LNCaP clone FGC (cell line): ENCODE measurements at regions not wholly inside any gene's neighbourhood (a gene's known extent, or its start where the extent isn't known, plus 50 kb on each side); places are given as distances from the start of the nearest gene placed in this dataset.

Source experiments
- DNase-seq: peaks from one replicate; pipeline ENCODE4 v3.0.0-alpha.2; 2011; ENCODE audit warnings: low read depth
- H3K4me3 ChIP-seq: 2 replicates; pipeline ENCODE4 v1.5.1; 2011; ENCODE audit warnings: mild to moderate bottlenecking, low read depth, low read length, control low read depth
- TF ChIP-seq, protein P1 (sequence below): IDR thresholded peaks from 2 replicates; pipeline ENCODE4 v1.5.1; 2012; ENCODE audit warnings: mild to moderate bottlenecking; ENCODE audit not compliant: control insufficient read depth, insufficient read depth; ENCODE audit errors: extremely low read depth

DNA sequence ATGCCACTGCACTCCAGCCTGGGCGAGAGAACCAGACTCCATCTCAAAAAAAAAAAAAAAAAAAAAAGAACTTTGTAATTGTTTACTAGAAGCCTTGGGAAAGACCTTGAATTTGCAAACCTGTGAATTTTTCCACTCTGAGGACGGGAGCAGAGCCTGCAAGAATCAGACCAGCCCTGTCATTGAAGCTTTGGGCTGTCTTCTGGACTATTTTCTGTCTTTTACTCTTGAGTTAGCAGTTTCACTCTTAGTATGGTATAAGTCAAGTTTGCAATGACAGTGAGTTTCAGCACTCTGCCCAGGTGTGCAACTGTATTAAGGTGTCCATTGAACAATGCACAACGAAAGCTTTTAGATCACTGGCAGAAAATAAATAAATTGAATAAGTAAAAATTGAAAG is 81.4 kb upstream of the KRAS start:
- TF ChIP-seq, protein P1, sequence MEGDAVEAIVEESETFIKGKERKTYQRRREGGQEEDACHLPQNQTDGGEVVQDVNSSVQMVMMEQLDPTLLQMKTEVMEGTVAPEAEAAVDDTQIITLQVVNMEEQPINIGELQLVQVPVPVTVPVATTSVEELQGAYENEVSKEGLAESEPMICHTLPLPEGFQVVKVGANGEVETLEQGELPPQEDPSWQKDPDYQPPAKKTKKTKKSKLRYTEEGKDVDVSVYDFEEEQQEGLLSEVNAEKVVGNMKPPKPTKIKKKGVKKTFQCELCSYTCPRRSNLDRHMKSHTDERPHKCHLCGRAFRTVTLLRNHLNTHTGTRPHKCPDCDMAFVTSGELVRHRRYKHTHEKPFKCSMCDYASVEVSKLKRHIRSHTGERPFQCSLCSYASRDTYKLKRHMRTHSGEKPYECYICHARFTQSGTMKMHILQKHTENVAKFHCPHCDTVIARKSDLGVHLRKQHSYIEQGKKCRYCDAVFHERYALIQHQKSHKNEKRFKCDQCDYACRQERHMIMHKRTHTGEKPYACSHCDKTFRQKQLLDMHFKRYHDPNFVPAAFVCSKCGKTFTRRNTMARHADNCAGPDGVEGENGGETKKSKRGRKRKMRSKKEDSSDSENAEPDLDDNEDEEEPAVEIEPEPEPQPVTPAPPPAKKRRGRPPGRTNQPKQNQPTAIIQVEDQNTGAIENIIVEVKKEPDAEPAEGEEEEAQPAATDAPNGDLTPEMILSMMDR = no peak
- H3K4me3 ChIP-seq = no peak overlapping the region
- DNase-seq = no peak

DNA sequence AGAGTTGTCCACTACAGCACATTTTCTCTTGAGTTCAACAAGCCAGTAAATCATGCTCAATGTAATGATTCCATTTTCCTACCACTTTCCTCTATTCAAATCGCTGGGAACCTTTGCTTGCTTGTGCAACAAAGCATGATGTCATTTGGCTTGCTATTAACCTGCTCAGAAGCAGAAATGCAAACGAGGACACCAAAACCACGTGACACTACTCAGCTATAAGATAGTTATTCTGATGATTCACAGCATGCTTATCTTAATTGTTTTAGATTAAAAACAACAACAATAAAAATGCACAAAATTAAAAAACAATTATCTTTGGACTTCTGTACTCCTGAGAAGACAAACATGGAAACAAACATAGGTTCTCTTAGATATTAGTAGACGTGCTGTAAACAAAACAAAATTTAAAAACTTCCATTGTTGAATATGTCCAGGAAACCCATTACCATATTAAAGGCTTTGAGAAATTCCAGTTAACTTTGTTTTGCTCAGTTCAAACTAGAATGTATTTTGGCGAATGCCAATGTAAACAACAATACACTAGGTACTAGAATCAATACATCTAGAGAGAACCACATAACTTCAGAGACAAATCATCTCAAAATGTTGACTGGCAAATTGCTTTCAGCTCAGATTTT is 77.5 kb upstream of the KRAS start:
- peak; percentile 73 for DNase-seq
- H3K4me3 ChIP-seq = no peak overlapping the region
- TF ChIP-seq, protein P1 = no peak

DNA sequence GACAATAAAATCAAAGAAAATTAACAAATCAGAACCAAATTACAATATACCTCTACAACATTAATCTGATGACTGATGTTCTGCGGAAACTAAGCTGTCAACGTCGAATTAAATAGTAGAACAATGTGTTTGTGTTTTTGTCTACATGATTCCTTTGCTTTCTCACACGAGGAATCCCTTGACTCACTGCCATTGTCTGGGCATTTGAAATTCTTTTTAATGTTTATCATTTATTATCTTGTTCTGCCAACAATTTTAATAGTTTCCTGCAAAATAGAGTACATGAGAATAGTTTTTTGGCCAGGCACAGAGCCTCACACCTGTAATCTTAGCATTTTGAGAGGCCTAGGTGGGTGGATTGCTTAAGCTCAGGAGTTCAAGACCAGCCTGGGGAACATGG is 76.6 kb upstream of the KRAS start:
- peak; percentile 53 for DNase-seq

DNA sequence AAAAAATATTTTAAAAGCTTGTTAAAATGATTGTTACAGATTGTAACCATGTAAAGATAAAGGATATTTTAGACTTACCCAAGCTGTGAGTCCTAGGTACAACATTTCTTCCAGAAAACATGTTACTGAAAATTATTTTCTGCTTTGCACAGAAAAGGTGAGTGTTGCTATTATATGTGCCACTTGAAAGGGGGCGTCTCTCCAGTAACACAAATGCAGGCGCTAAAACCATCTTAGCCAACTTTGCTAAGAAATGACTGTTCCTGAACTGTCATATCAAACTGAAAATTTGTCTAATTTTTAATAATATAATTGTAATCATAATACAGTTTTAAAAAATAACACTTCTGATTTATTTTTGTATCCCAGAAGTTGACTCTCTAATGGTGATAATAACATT is 75.6 kb upstream of the KRAS start:
- H3K4me3 ChIP-seq = no peak overlapping the region
- DNase-seq = no peak
- TF ChIP-seq, protein P1 = no peak

More for the DNA sequence above, 76.6 kb upstream of the KRAS start:
- TF ChIP-seq, protein P1 = no peak
- no peak overlapping the region for H3K4me3 ChIP-seq

DNA sequence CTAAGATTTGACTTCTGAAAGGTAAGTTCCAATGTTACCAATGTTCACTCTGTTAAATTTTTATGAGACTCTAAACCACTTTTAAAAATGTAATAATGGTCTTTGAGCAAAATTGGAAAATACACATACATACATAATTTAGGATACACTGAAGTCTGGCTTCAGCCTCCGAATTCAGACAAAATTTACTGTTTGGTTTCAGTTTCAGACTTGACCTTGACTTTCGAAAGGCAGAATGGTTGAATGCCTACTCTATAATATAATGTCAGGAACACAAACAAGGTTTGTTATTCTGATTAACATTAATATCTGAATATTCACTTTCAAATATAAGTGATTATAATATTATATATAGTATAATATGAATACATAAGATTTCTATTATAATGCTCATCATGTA is 74.1 kb upstream of the KRAS start:
- no peak overlapping the region for H3K4me3 ChIP-seq
- TF ChIP-seq, protein P1 = no peak
- no peak for DNase-seq

DNA sequence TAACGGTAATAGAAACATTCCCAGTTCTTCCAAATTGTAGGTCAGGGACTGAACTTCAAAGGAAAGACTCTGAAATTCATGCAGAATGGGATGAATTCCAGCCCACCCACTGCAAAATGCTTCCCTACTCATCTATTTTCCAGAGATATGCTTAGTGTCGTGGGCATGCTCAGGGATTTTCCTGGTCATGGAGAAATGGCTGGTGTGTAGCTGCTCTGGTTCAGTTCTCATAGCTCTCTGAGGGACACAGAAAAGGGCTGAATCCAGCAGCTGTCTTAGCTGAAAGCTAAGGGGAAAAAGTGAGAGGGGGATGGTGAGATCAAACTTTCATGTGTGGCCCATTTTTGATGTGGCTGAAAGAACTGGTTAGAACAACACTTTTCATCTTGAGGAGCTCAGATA is 72.9 kb upstream of the KRAS start:
- DNase-seq = no peak
- no peak overlapping the region for H3K4me3 ChIP-seq
- TF ChIP-seq, protein P1 = no peak

DNA sequence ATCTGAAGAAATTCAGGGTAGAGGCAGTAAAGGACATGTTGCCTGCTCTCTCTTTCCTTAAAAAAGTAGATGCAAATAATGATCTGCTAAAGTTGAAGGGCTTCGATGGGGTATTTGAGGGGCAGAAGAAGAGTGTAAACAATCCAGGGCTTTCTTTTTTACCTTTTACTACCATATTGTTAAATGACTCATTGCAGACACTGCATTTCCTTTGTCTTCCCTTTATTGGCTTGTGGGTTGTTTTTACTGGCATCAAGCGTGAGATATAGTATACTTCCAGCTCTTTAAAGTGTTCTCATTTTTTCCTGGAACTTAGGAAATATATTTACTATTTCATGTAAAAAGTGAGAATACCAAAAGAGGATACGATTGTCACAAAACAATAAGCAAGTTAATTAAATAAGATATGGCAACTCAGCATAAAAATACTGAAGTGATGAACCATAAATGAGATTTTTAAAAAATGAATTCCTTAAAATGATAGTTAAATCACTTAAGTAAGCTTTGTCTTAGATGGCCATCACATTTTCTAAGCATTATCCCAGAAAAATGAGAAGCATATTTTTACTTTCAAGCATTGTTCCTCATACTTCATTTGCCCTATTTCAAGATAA is 72.3 kb upstream of the KRAS start:
- TF ChIP-seq, protein P1 = no peak
- no peak overlapping the region for H3K4me3 ChIP-seq
- DNase-seq = no peak
